ENCODE measurements at regions not wholly inside any gene's neighbourhood (a gene's known extent, or its start where the extent isn't known, plus 50 kb on each side); places are given as distances from the start of the nearest gene placed in this dataset.

DNA sequence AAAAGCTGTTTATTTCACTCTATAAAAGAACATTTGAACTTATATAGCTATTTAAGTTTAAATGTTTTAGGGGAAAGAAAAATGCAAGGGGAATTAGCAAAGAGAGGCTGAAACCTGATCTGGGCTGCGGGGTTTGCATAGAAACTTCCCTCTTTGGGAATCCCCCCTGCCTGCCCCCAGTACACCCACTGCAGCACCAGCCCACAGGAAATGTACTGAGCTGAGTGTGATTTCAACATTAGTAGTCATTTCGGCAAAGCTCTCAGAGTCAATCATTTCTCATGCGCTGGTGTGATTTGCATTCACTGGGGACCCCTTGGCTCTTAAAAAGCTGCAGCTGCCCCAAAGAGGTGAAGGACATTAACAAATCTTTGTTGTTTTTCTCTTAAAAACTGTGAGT lies 859.4 kb downstream of the MAFB start:
- TF ChIP-seq GABPA (IDR thresholded peaks at IDR 0.05; ENCODE audit: low read depth) = no peak
- TF ChIP-seq, protein P1, sequence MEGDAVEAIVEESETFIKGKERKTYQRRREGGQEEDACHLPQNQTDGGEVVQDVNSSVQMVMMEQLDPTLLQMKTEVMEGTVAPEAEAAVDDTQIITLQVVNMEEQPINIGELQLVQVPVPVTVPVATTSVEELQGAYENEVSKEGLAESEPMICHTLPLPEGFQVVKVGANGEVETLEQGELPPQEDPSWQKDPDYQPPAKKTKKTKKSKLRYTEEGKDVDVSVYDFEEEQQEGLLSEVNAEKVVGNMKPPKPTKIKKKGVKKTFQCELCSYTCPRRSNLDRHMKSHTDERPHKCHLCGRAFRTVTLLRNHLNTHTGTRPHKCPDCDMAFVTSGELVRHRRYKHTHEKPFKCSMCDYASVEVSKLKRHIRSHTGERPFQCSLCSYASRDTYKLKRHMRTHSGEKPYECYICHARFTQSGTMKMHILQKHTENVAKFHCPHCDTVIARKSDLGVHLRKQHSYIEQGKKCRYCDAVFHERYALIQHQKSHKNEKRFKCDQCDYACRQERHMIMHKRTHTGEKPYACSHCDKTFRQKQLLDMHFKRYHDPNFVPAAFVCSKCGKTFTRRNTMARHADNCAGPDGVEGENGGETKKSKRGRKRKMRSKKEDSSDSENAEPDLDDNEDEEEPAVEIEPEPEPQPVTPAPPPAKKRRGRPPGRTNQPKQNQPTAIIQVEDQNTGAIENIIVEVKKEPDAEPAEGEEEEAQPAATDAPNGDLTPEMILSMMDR (IDR thresholded peaks at IDR 0.05; ENCODE audit: insufficient read depth, low read length) = no peak
